Hindlimb muscle (tissue), 1 donor: ENCODE measurements at regions not wholly inside any gene's neighbourhood (a gene's known extent, or its start where the extent isn't known, plus 50 kb on each side); places are given as distances from the start of the nearest gene placed in this dataset.

Source experiments
- DNase-seq: peaks from one replicate; pipeline ENCODE4 v3.0.0-alpha.2; 2013

- no peak for DNase-seq
Measured at GRCh38 chr5:107325866-107326265, 344.9 kb downstream of the EFNA5 start.

GRCh38 chr5:107324809-107325208, 345.9 kb downstream of the EFNA5 start:
- DNase-seq: no peak

GRCh38 chr5:107324071-107324470, 346.7 kb downstream of the EFNA5 start:
- DNase-seq: no peak

GRCh38 chr5:107323536-107323935, 347.2 kb downstream of the EFNA5 start:
- no peak for DNase-seq

- DNase-seq: no peak
Measured at GRCh38 chr5:107322936-107323335, 347.8 kb downstream of the EFNA5 start.

- DNase-seq: no peak
Measured at GRCh38 chr5:107321906-107322305, 348.8 kb downstream of the EFNA5 start.

GRCh38 chr5:107320846-107321245, 349.9 kb downstream of the EFNA5 start:
- DNase-seq: no peak

- no peak for DNase-seq
Measured at GRCh38 chr5:107320376-107320775, 350.4 kb downstream of the EFNA5 start.

GRCh38 chr5:107319901-107320300, 350.8 kb downstream of the EFNA5 start:
- DNase-seq: peak; percentile 40

GRCh38 chr5:107314330-107314729, 356.4 kb downstream of the EFNA5 start:
- DNase-seq: no peak

GRCh38 chr5:107313921-107314320, 356.8 kb downstream of the EFNA5 start:
- no peak for DNase-seq

GRCh38 chr5:107313098-107313497, 357.6 kb downstream of the EFNA5 start:
- DNase-seq: no peak

- no peak for DNase-seq
Measured at GRCh38 chr5:107310181-107310580, 360.6 kb downstream of the EFNA5 start.

- DNase-seq: no peak
Measured at GRCh38 chr5:107306594-107306993, 364.1 kb downstream of the EFNA5 start.

GRCh38 chr5:107306002-107306401, 364.7 kb downstream of the EFNA5 start:
- no peak for DNase-seq

GRCh38 chr5:107304684-107305083, 366.1 kb downstream of the EFNA5 start:
- no peak for DNase-seq

- no peak for DNase-seq
Measured at GRCh38 chr5:107303171-107303968, 367.4 kb downstream of the EFNA5 start.

GRCh38 chr5:107302441-107302840, 368.3 kb downstream of the EFNA5 start:
- DNase-seq: no peak

GRCh38 chr5:107301999-107302398, 368.7 kb downstream of the EFNA5 start:
- DNase-seq: no peak

- DNase-seq: no peak
Measured at GRCh38 chr5:107300721-107301327, 369.9 kb downstream of the EFNA5 start.

GRCh38 chr5:107296572-107296971, 374.2 kb downstream of the EFNA5 start:
- DNase-seq: no peak

- DNase-seq: no peak
Measured at GRCh38 chr5:107295914-107296313, 374.8 kb downstream of the EFNA5 start.

GRCh38 chr5:107294669-107295068, 376.1 kb downstream of the EFNA5 start:
- no peak for DNase-seq

GRCh38 chr5:107294211-107294550, 376.6 kb downstream of the EFNA5 start:
- DNase-seq: no peak
